Astrocyte (in vitro differentiated cells and primary cell): ENCODE measurements at regions not wholly inside any gene's neighbourhood (a gene's known extent, or its start where the extent isn't known, plus 50 kb on each side); places are given as distances from the start of the nearest gene placed in this dataset.

Source experiments
- CTCF ChIP-seq: IDR thresholded peaks from 2 replicates; pipeline ENCODE4 v1.5.1; 2011; ENCODE audit warnings: low read depth, mild to moderate bottlenecking, inconsistent platforms, low read length, moderate library complexity; ENCODE audit not compliant: insufficient read depth
- EZH2 ChIP-seq: IDR thresholded peaks from 2 replicates; pipeline ENCODE4 v1.6.1; 2012; ENCODE audit warnings: mild to moderate bottlenecking, low read length, inconsistent platforms; ENCODE audit not compliant: insufficient read depth

DNA sequence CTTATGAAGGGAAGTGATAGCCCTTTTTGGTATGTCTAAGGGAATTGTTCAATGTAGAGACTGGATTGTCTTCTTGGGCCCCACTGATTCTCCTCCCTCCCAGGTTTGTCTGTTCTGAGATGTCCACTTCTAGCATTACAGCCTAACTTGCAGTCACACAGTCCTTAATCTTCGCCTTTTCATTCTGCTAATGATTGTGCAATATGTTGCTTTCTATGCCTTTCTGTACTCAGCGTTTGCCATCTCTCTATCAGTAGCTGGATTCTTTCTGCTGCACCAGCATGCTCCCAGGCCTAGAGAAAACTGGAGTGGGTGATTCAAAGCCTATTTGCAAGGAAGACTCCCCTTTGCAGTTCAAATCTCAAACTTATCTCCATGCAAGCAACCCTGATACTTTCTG, 307.5 kb upstream of the DACH1 start:
- TF ChIP-seq CTCF, result no peak
- no peak for TF ChIP-seq EZH2
